ENCODE measurements at regions not wholly inside any gene's neighbourhood (a gene's known extent, or its start where the extent isn't known, plus 50 kb on each side); places are given as distances from the start of the nearest gene placed in this dataset.

- TF ChIP-seq CTCF (IDR thresholded peaks at IDR 0.05; ENCODE audit: insufficient read depth, low read length, poor library complexity, severe bottlenecking) = no peak
- TF ChIP-seq EZH2phosphoT487 (conservative IDR thresholded peaks at IDR 0.05; ENCODE audit: low read length) = no peak
- Histone ChIP-seq H3K9me2 (replicated peaks; ENCODE audit: insufficient read depth, low read length) (no peaks in the 10 kb centered on the region), H3K9ac (ENCODE audit: low read length) (no peak overlapping the region), H2AFZ (ENCODE audit: low read depth, low read length, severe bottlenecking) (no peak overlapping the region), H3K27me3 (ENCODE audit: low read length) (no peaks in the 10 kb centered on the region), H4K20me1 (ENCODE audit: low read depth, low read length) (no peaks in the 10 kb centered on the region), H3K4me2 (ENCODE audit: low read depth, low read length, poor library complexity, severe bottlenecking) (no peak overlapping the region), H3K79me2 (ENCODE audit: insufficient read depth, low read length) (no peaks in the 10 kb centered on the region), H3K4me3 (ENCODE audit: insufficient read depth, low read length, poor library complexity, severe bottlenecking) (no peak overlapping the region), H3F3A (ENCODE audit: insufficient read depth) (no peaks in the 10 kb centered on the region), H3K36me3 (ENCODE audit: low read length) (no peaks in the 10 kb centered on the region), H3K27ac (ENCODE audit: low read depth, low read length) (no peak overlapping the region), H3K9me3 (ENCODE audit: insufficient read depth, low read length) (no peaks in the 10 kb centered on the region)
Observed at GRCh38 chr20:50317116-50317515, 126.5 kb downstream of the CEBPB start.

- TF ChIP-seq CTCF (IDR thresholded peaks at IDR 0.05; ENCODE audit: insufficient read depth, low read length, poor library complexity, severe bottlenecking) = no peak
- no peak for TF ChIP-seq EZH2phosphoT487 (conservative IDR thresholded peaks at IDR 0.05; ENCODE audit: low read length)
- Histone ChIP-seq H3K79me2 (ENCODE audit: insufficient read depth, low read length) (no peaks in the 10 kb centered on the region), H3K36me3 (ENCODE audit: low read length) (no peaks in the 10 kb centered on the region), H3F3A (ENCODE audit: insufficient read depth) (no peaks in the 10 kb centered on the region), H3K4me2 (ENCODE audit: low read depth, low read length, poor library complexity, severe bottlenecking) (no peak overlapping the region), H3K9ac (ENCODE audit: low read length) (no peak overlapping the region), H3K4me3 (ENCODE audit: insufficient read depth, low read length, poor library complexity, severe bottlenecking) (no peak overlapping the region), H3K9me3 (ENCODE audit: insufficient read depth, low read length) (no peaks in the 10 kb centered on the region), H3K27me3 (ENCODE audit: low read length) (no peaks in the 10 kb centered on the region), H2AFZ (ENCODE audit: low read depth, low read length, severe bottlenecking) (no peak overlapping the region), H4K20me1 (ENCODE audit: low read depth, low read length) (no peaks in the 10 kb centered on the region), H3K27ac (ENCODE audit: low read depth, low read length) (no peak overlapping the region), H3K9me2 (replicated peaks; ENCODE audit: insufficient read depth, low read length) (no peaks in the 10 kb centered on the region)
Observed at GRCh38 chr20:50317609-50318008, 127.0 kb downstream of the CEBPB start.

- H3K9ac ChIP-seq (ENCODE audit: low read length) = no peak overlapping the region
- H3K4me3 ChIP-seq (ENCODE audit: insufficient read depth, low read length, poor library complexity, severe bottlenecking) = no peak overlapping the region
- no peaks in the 10 kb centered on the region for H3K79me2 ChIP-seq (ENCODE audit: insufficient read depth, low read length)
- H3K4me2 ChIP-seq (ENCODE audit: low read depth, low read length, poor library complexity, severe bottlenecking) = no peak overlapping the region
- no peaks in the 10 kb centered on the region for H4K20me1 ChIP-seq (ENCODE audit: low read depth, low read length)
- no peaks in the 10 kb centered on the region for H3K9me3 ChIP-seq (ENCODE audit: insufficient read depth, low read length)
- no peaks in the 10 kb centered on the region for H3F3A ChIP-seq (ENCODE audit: insufficient read depth)
- H2AFZ ChIP-seq (ENCODE audit: low read depth, low read length, severe bottlenecking) = no peak overlapping the region
- no peak for TF ChIP-seq EZH2phosphoT487 (conservative IDR thresholded peaks at IDR 0.05; ENCODE audit: low read length)
- no peak overlapping the region for H3K27ac ChIP-seq (ENCODE audit: low read depth, low read length)
- H3K9me2 ChIP-seq (replicated peaks; ENCODE audit: insufficient read depth, low read length) = no peaks in the 10 kb centered on the region
- H3K27me3 ChIP-seq (ENCODE audit: low read length) = no peaks in the 10 kb centered on the region
- H3K36me3 ChIP-seq (ENCODE audit: low read length) = no peaks in the 10 kb centered on the region
Observed at GRCh38 chr20:50318710-50319109, 128.1 kb downstream of the CEBPB start.

GRCh38 chr20:50320005-50320900, 129.6 kb downstream of the CEBPB start:
- Histone ChIP-seq H2AFZ (ENCODE audit: low read depth, low read length, severe bottlenecking) (no peak overlapping the region), H3K36me3 (ENCODE audit: low read length) (no peaks in the 10 kb centered on the region), H3K9me2 (replicated peaks; ENCODE audit: insufficient read depth, low read length) (no peaks in the 10 kb centered on the region), H3K27ac (ENCODE audit: low read depth, low read length) (no peak overlapping the region), H3F3A (ENCODE audit: insufficient read depth) (no peaks in the 10 kb centered on the region), H3K27me3 (ENCODE audit: low read length) (no peaks in the 10 kb centered on the region), H3K4me2 (ENCODE audit: low read depth, low read length, poor library complexity, severe bottlenecking) (no peak overlapping the region), H3K4me3 (ENCODE audit: insufficient read depth, low read length, poor library complexity, severe bottlenecking) (no peak overlapping the region), H3K9me3 (ENCODE audit: insufficient read depth, low read length) (no peaks in the 10 kb centered on the region), H3K9ac (ENCODE audit: low read length) (no peak overlapping the region), H4K20me1 (ENCODE audit: low read depth, low read length) (no peaks in the 10 kb centered on the region), H3K79me2 (ENCODE audit: insufficient read depth, low read length) (no peaks in the 10 kb centered on the region)
- TF ChIP-seq CTCF (IDR thresholded peaks at IDR 0.05; ENCODE audit: insufficient read depth, low read length, poor library complexity, severe bottlenecking) (no peak), EZH2phosphoT487 (conservative IDR thresholded peaks at IDR 0.05; ENCODE audit: low read length) (no peak)

All from SU-DHL-6 (cell line).